D341Med (cell line): ENCODE measurements at regions not wholly inside any gene's neighbourhood (a gene's known extent, or its start where the extent isn't known, plus 50 kb on each side); places are given as distances from the start of the nearest gene placed in this dataset.

Source experiments
- DNase-seq: peaks from one replicate; pipeline ENCODE4 v3.0.0; 2012; ENCODE audit warnings: low spot score

- no peak for DNase-seq
Measured at GRCh38 chr17:72031219-72031884, 89.5 kb upstream of the SOX9 start.

DNA sequence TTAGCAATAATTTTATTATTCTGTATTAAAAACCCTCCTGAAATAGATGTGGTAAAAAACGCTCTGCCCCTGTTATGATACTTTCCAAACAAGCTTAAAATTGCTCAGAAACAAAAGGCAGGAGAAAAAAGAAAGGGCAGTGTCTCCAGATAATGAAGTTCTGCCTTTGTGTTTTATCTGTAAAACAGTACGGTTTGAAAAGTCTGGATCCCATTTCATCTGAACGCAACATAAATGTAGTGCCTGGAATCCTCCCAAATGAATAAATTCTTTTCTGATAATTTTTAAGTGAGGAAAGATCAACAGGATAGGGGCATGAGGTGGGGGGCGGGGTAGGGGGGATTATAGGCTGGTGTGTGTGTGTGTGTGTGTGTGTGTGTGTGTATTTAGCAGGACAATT, 87.5 kb upstream of the SOX9 start:
- no peak for DNase-seq

- no peak for DNase-seq
Measured at GRCh38 chr17:72034000-72034399, 86.8 kb upstream of the SOX9 start.

DNA sequence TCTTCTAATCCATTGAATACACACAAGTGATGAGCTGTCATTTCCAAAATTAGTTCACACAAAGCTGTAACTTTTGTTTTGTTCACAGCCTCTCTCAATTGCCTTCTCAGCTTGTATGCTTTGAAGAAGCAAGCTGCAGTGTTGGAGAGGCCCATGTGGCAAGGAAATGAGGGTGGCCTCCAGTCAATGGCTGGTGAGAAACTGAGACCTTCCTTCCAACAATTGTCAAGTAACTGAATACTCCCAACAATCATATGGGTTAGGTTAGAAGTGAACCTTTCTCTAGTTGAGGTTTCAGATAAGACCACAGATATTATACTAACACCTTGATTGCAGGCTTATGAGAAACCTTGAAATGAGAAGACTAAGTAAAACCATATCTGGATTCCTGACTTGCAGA, 82.4 kb upstream of the SOX9 start:
- no peak for DNase-seq

- DNase-seq, result no peak
Measured at GRCh38 chr17:72039490-72039889, 81.3 kb upstream of the SOX9 start.

GRCh38 chr17:72046178-72046577, 74.6 kb upstream of the SOX9 start:
- no peak for DNase-seq

GRCh38 chr17:72046643-72047612, 73.9 kb upstream of the SOX9 start:
- DNase-seq, result no peak

- DNase-seq, result no peak
Measured at GRCh38 chr17:72049914-72050313, 70.9 kb upstream of the SOX9 start.

GRCh38 chr17:72053036-72053435, 67.8 kb upstream of the SOX9 start:
- DNase-seq, result no peak

GRCh38 chr17:72053449-72053848, 67.4 kb upstream of the SOX9 start:
- DNase-seq, result no peak

GRCh38 chr17:72056155-72056554, 64.7 kb upstream of the SOX9 start:
- no peak for DNase-seq

GRCh38 chr17:72056727-72057290, 64.0 kb upstream of the SOX9 start:
- no peak for DNase-seq

DNA sequence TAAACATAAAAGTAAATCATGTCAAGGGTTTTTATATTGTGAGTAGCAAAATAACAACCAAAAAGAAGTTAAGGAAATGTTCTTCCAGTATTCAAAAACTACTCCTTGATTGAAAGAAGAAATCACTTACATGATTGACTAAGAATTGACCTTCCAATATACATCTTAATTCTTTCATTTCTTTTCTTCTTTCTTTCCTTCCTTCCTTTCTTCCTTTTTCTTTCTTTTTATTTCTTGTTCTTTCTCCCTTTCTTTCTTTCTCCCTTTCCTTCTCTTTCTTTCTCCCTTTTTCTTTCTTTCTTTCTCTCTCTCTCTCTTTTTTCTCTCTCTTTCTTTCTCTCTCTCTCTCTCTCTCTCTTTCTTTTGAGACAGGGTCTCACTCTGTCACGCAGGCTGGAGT, 60.7 kb upstream of the SOX9 start:
- no peak for DNase-seq

GRCh38 chr17:72063262-72063661, 57.6 kb upstream of the SOX9 start:
- DNase-seq, result no peak

DNA sequence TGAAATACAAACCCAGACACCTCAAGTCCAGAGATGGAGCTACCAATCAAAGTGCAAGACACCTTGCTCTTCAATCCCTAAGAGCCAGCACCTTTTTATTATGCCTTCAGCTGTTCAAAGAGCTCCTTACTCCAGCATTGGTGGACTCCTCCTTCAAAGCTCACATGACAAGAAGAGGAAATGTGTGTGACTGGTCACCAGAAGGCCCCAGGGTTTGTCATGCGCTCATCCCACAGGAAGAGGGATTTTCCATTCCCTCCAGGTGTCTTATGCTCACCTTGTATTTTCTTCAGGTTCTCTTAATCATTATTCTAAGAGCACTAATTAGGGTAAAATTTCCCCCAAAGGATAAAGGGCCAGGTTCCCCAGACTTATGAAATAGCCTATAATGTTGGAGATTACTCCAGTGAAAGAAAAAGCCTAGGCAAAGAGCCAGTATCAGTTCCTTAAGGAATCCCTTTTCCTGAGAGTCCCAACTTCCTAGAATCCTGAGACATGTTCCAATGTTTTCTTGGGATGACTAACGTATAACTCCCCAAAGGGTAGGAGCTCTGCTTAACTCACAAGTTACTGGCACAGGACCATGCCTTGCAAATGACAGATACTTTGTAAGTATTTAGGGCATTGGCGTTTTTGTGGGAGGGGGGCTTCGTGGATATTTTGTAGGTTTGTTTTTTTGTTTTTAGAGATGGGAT, 56.9 kb upstream of the SOX9 start:
- no peak for DNase-seq

- no peak for DNase-seq
Measured at GRCh38 chr17:72064606-72065193, 56.1 kb upstream of the SOX9 start.

GRCh38 chr17:72065556-72065955, 55.3 kb upstream of the SOX9 start:
- no peak for DNase-seq

GRCh38 chr17:72068643-72069042, 52.2 kb upstream of the SOX9 start:
- no peak for DNase-seq

DNA sequence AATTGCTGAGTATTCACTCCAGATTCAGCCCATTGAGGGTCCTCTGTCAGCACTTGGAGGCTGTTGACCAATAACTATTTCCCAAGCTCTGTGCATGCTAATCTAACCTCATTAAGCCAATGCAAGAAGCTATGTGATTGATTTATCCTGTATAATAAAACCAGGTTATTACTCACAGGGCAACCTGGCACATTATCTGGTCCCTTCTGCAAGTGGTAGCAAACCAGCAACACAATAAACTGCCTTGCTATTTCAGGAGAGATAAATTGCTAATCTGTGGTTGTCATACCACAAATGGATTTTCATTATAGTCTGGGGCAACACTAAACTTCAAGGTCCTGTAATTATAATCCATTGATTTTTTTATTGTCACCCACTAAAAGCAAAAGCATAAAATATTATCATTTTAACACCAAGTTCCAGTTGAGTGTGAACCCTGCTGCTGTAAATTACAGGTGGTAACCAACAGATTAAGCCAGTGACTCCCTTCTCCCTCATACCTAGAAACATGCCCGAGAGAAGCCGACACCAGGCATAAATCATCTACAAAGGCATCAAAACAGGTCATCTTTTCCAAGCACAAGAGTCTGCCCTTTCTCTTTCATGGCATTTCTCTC, 51.1 kb upstream of the SOX9 start:
- no peak for DNase-seq
